ENCODE measurements at regions not wholly inside any gene's neighbourhood (a gene's known extent, or its start where the extent isn't known, plus 50 kb on each side); places are given as distances from the start of the nearest gene placed in this dataset.

GRCh38 chr7:88437132-88437531, 130.4 kb upstream of the STEAP4 start:
- Histone ChIP-seq H3K4me1 (ENCODE audit: control insufficient read depth, extremely low read depth, insufficient read depth, low read length) (no peaks in the 10 kb centered on the region), H3K9me1 (replicated peaks; ENCODE audit: control insufficient read depth, extremely low read depth, insufficient read depth, low read length) (no peaks in the 10 kb centered on the region), H3K27ac (ENCODE audit: insufficient read depth, low read depth, low read length) (no peak overlapping the region), H4K20me1 (replicated peaks; ENCODE audit: control insufficient read depth, extremely low read depth, insufficient read depth, low read length) (no peaks in the 10 kb centered on the region), H2AFZ (ENCODE audit: low read depth, low read length) (no peak overlapping the region), H3K9me3 (replicated peaks; ENCODE audit: control insufficient read depth, insufficient read depth, low read length) (no peaks in the 10 kb centered on the region), H3K9ac (replicated peaks; ENCODE audit: extremely low read depth, insufficient read depth, low read length) (no peak overlapping the region), H3K36me3 (ENCODE audit: control insufficient read depth in 2 of 2, extremely low read depth in 1 of 2, insufficient read depth in 2 of 2, low read length in 2 of 2) (no peaks in the 10 kb centered on the region), H3K27me3 (ENCODE audit: control insufficient read depth in 2 of 2, insufficient read depth in 2 of 2, low read length in 2 of 2) (no peaks in the 10 kb centered on the region), H3K4me3 (replicated peaks in 1 of 3; ENCODE audit: insufficient read depth in 1 of 3, low read depth in 1 of 3, low read length in 3 of 3) (no peak overlapping the region), H3K4me2 (ENCODE audit: insufficient read depth, low read length) (no peak overlapping the region), H3K79me2 (ENCODE audit: control insufficient read depth, insufficient read depth, low read length) (no peaks in the 10 kb centered on the region)
- dilution Hi-C loops (cut with MboI; ENCODE audit: extremely low pct_ligation_motif_present, low sequenced_read_pairs) (no loop called here), intact Hi-C loops (cut with micrococcal nuclease) (no loop called here)
- BruUV-seq (replicated peaks): no TSS peak
- POLR2A ChIA-PET: no interaction called here
- CTCF ChIA-PET: no interaction called here
- TF ChIP-seq EZH2 (IDR thresholded peaks at IDR 0.05; ENCODE audit: borderline replicate concordance, low read depth, low read length, severe bottlenecking): no peak
- no peak for TF ChIP-seq GATA2 (IDR thresholded peaks at IDR 0.05; ENCODE audit: insufficient read depth, insufficient read length, low read depth, low read length)
- no peak for TF ChIP-seq POLR2A (IDR thresholded peaks at IDR 0.05; ENCODE audit: low read depth, low read length)
- TF ChIP-seq JUN (IDR thresholded peaks at IDR 0.05; ENCODE audit: borderline replicate concordance, insufficient read depth, insufficient read length, low read depth): no peak
- no peak for TF ChIP-seq MAX (IDR thresholded peaks at IDR 0.05; ENCODE audit: insufficient read depth, insufficient read length)
- no peak for TF ChIP-seq FOS (IDR thresholded peaks at IDR 0.05; ENCODE audit: borderline replicate concordance, insufficient read depth, low read length)
- no peak for TF ChIP-seq POLR2AphosphoS5 (IDR thresholded peaks at IDR 0.05; ENCODE audit: insufficient read depth, low read depth, low read length)
- TF ChIP-seq CTCF (IDR thresholded peaks at IDR 0.05; ENCODE audit: extremely low read depth in 1 of 2, insufficient read depth in 1 of 2, low read depth in 1 of 2, low read length in 2 of 2): no peak
- TF ChIP-seq MYC (IDR thresholded peaks at IDR 0.05; ENCODE audit: low read depth, low read length): no peak
- DNase-seq (ENCODE audit: low read depth, low spot score): no peak
- no peak for FAIRE-seq
